ENCODE measurements at regions not wholly inside any gene's neighbourhood (a gene's known extent, or its start where the extent isn't known, plus 50 kb on each side); places are given as distances from the start of the nearest gene placed in this dataset.

GRCh38 chr3:76096836-76097588, 311.7 kb upstream of the ZNF717 start:
- RAD21 ChIA-PET (ENCODE audit: unreplicated experiment): no interaction called here
- H3K4me1 ChIP-seq (ENCODE audit: control insufficient read depth, insufficient read depth, low read length): no peaks in the 10 kb centered on the region
- POLR2A ChIA-PET: no interaction called here
- no peak overlapping the region for H2AFZ ChIP-seq (ENCODE audit: control insufficient read depth, low read depth, low read length)
- no peak overlapping the region for H3K4me3 ChIP-seq
- DNase-seq (ENCODE audit: low read depth, low spot score) (no peak), ATAC-seq (no peak), FAIRE-seq (no peak)
- no peaks in the 10 kb centered on the region for H3K27me3 ChIP-seq (replicated peaks in 1 of 2; ENCODE audit: control insufficient read depth in 2 of 2, insufficient read depth in 2 of 2, low read length in 1 of 2)
- H3K9me3 ChIP-seq (replicated peaks; ENCODE audit: control insufficient read depth, insufficient read depth, low read length): no peaks in the 10 kb centered on the region
- 16% methylated on average over 7 of the region's 7 CpGs for WGBS (ENCODE audit: insufficient coverage, insufficient replicate concordance, low lambda C conversion rate, missing lambda C conversion rate)
- no peaks in the 10 kb centered on the region for H4K20me1 ChIP-seq (ENCODE audit: control insufficient read depth, insufficient read depth)
- no peaks in the 10 kb centered on the region for H3K36me3 ChIP-seq (ENCODE audit: control insufficient read depth in 2 of 2, insufficient read depth in 2 of 2, low read length in 1 of 2)
- H3K9ac ChIP-seq (ENCODE audit: control insufficient read depth, insufficient read depth, low read length): no peak overlapping the region
- CTCF ChIA-PET: interaction anchor here (1.2 kb wide), 1 partner anchor 10 kb away, joined by 4 read pairs; no protein-coding TSS in a partner anchor
- in situ Hi-C loops (cut with MboI) (no loop called here), intact Hi-C loops (cut with micrococcal nuclease; ENCODE audit: unreplicated experiment) (no loop called here)
- SMC1A ChIA-PET (ENCODE audit: uncharacterized antibody, unreplicated experiment): interaction anchor here (0.8 kb wide), 1 partner anchor 69 kb away, joined by 3 read pairs; no protein-coding TSS in a partner anchor
- no peaks in the 10 kb centered on the region for H3K79me2 ChIP-seq (ENCODE audit: control insufficient read depth, insufficient read depth, low read length)
- no peak overlapping the region for H3K4me2 ChIP-seq (ENCODE audit: control insufficient read depth, insufficient read depth)
- no peak overlapping the region for H3K27ac ChIP-seq (ENCODE audit: control insufficient read depth, insufficient read depth)
- no TSS peak for BruUV-seq (replicated peaks)
- TF ChIP-seq PAX8 (IDR thresholded peaks at IDR 0.05): no peak
- no peak for TF ChIP-seq ZBTB4 (CRISPR knock-in tag; IDR thresholded peaks at IDR 0.05)
- TF ChIP-seq NRF1 (conservative IDR thresholded peaks at IDR 0.05; ENCODE audit: low read depth, low read length): no peak
- TF ChIP-seq PRDM15 (CRISPR knock-in tag; IDR thresholded peaks at IDR 0.05): no peak
- no peak for TF ChIP-seq SREBF1 (IDR thresholded peaks at IDR 0.05; ENCODE audit: low read length)
- no peak for TF ChIP-seq HDAC6 (IDR thresholded peaks at IDR 0.05; ENCODE audit: unreplicated experiment)
- no peak for TF ChIP-seq SMARCA5 (IDR thresholded peaks at IDR 0.05)
- TF ChIP-seq NR2C2 (IDR thresholded peaks at IDR 0.05; ENCODE audit: borderline replicate concordance, control insufficient read depth, insufficient read length, low read depth): no peak
- TF ChIP-seq ZNF207 (IDR thresholded peaks at IDR 0.05; ENCODE audit: borderline replicate concordance): no peak
- TF ChIP-seq, protein P1, sequence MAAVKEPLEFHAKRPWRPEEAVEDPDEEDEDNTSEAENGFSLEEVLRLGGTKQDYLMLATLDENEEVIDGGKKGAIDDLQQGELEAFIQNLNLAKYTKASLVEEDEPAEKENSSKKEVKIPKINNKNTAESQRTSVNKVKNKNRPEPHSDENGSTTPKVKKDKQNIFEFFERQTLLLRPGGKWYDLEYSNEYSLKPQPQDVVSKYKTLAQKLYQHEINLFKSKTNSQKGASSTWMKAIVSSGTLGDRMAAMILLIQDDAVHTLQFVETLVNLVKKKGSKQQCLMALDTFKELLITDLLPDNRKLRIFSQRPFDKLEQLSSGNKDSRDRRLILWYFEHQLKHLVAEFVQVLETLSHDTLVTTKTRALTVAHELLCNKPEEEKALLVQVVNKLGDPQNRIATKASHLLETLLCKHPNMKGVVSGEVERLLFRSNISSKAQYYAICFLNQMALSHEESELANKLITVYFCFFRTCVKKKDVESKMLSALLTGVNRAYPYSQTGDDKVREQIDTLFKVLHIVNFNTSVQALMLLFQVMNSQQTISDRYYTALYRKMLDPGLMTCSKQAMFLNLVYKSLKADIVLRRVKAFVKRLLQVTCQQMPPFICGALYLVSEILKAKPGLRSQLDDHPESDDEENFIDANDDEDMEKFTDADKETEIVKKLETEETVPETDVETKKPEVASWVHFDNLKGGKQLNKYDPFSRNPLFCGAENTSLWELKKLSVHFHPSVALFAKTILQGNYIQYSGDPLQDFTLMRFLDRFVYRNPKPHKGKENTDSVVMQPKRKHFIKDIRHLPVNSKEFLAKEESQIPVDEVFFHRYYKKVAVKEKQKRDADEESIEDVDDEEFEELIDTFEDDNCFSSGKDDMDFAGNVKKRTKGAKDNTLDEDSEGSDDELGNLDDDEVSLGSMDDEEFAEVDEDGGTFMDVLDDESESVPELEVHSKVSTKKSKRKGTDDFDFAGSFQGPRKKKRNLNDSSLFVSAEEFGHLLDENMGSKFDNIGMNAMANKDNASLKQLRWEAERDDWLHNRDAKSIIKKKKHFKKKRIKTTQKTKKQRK (IDR thresholded peaks at IDR 0.05; ENCODE audit: low read depth, low read length): no peak
- no peak for TF ChIP-seq TAF1 (IDR thresholded peaks at IDR 0.05; ENCODE audit: borderline replicate concordance, low read depth, low read length)
- TF ChIP-seq POLR2A (IDR thresholded peaks at IDR 0.05; ENCODE audit: low read depth, low read length): no peak
- no peak for TF ChIP-seq RELA (IDR thresholded peaks at IDR 0.05; ENCODE audit: borderline replicate concordance, partially characterized antibody)
